ENCODE measurements at regions not wholly inside any gene's neighbourhood (a gene's known extent, or its start where the extent isn't known, plus 50 kb on each side); places are given as distances from the start of the nearest gene placed in this dataset.

DNA sequence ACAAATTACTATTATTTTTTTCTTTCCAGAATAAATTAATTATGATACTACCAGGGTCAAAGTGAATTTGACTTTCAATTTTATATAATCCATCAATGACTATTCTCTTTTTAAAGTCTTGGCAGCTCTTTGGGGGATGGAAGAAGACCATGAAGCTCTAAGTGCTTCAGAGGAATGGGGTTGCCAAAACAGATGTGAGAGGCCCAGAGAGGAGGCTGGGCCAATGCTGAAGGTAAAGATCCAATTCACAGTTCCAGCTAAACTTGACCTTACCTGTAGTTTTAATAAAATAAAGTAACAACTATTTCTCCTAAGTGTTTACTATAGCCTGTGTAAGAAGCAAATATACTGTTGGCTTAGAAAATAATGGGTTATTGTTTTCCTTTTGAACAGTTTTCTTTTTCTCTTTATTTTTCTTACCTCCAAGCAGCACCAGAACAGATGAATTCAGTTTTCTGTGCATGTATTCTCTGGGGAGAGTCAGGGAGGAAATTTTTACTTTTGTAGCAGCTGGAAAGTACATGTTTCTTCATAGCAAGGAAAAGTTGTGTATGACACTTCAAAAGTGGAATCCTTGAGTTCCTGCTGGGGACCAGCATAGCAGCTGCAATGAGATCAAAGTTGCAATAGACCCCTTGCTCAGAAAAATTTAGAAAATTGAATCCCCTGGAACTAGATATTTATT is 104.9 kb downstream of the CEP44 start:
- TF ChIP-seq FOS (IDR thresholded peaks at IDR 0.05; ENCODE audit: low read depth, low read length) = no peak
- TF ChIP-seq, protein P1, sequence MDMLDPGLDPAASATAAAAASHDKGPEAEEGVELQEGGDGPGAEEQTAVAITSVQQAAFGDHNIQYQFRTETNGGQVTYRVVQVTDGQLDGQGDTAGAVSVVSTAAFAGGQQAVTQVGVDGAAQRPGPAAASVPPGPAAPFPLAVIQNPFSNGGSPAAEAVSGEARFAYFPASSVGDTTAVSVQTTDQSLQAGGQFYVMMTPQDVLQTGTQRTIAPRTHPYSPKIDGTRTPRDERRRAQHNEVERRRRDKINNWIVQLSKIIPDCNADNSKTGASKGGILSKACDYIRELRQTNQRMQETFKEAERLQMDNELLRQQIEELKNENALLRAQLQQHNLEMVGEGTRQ (IDR thresholded peaks at IDR 0.05; ENCODE audit: low read depth, low read length) = no peak
- TF ChIP-seq, protein P2, sequence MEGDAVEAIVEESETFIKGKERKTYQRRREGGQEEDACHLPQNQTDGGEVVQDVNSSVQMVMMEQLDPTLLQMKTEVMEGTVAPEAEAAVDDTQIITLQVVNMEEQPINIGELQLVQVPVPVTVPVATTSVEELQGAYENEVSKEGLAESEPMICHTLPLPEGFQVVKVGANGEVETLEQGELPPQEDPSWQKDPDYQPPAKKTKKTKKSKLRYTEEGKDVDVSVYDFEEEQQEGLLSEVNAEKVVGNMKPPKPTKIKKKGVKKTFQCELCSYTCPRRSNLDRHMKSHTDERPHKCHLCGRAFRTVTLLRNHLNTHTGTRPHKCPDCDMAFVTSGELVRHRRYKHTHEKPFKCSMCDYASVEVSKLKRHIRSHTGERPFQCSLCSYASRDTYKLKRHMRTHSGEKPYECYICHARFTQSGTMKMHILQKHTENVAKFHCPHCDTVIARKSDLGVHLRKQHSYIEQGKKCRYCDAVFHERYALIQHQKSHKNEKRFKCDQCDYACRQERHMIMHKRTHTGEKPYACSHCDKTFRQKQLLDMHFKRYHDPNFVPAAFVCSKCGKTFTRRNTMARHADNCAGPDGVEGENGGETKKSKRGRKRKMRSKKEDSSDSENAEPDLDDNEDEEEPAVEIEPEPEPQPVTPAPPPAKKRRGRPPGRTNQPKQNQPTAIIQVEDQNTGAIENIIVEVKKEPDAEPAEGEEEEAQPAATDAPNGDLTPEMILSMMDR (conservative IDR thresholded peaks at IDR 0.05; ENCODE audit: low read depth, low read length) = no peak
- no peak for TF ChIP-seq RCOR1 (IDR thresholded peaks at IDR 0.05; ENCODE audit: insufficient replicate concordance, low read length)
- no peak for TF ChIP-seq MXI1 (IDR thresholded peaks at IDR 0.05; ENCODE audit: borderline replicate concordance, low read depth, low read length)
- no peak for TF ChIP-seq MAZ (IDR thresholded peaks at IDR 0.05; ENCODE audit: borderline replicate concordance, low read depth, low read length)
- TF ChIP-seq RFX5 (IDR thresholded peaks at IDR 0.05; ENCODE audit: low read depth, low read length) = no peak
- TF ChIP-seq CHD1 (IDR thresholded peaks at IDR 0.05; ENCODE audit: low read depth, low read length) = no peak
- TF ChIP-seq, protein P3, sequence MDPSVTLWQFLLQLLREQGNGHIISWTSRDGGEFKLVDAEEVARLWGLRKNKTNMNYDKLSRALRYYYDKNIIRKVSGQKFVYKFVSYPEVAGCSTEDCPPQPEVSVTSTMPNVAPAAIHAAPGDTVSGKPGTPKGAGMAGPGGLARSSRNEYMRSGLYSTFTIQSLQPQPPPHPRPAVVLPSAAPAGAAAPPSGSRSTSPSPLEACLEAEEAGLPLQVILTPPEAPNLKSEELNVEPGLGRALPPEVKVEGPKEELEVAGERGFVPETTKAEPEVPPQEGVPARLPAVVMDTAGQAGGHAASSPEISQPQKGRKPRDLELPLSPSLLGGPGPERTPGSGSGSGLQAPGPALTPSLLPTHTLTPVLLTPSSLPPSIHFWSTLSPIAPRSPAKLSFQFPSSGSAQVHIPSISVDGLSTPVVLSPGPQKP (IDR thresholded peaks at IDR 0.05; ENCODE audit: borderline replicate concordance, low read depth, low read length) = no peak
- no peak for TF ChIP-seq RAD21 (IDR thresholded peaks at IDR 0.05; ENCODE audit: low read length)
- no peak for TF ChIP-seq NFE2L2 (IDR thresholded peaks at IDR 0.05; ENCODE audit: low read depth, low read length)
- TF ChIP-seq CEBPB (IDR thresholded peaks at IDR 0.05; ENCODE audit: low read depth, low read length) = no peak
- no peak for TF ChIP-seq BHLHE40 (IDR thresholded peaks at IDR 0.05; ENCODE audit: low read depth, low read length)
- TF ChIP-seq SMC3 (IDR thresholded peaks at IDR 0.05; ENCODE audit: low read depth, low read length) = no peak
- TF ChIP-seq MAFK (IDR thresholded peaks at IDR 0.05; ENCODE audit: low read depth, low read length) = no peak
- no peak for TF ChIP-seq POLR2A (IDR thresholded peaks at IDR 0.05; ENCODE audit: low read depth, low read length)
- H2BK5ac ChIP-seq (ENCODE audit: low read depth, low read length, poor library complexity, severe bottlenecking) = no peak overlapping the region
- no peak overlapping the region for H4K91ac ChIP-seq (ENCODE audit: insufficient read depth, low read depth, low read length)
- intact Hi-C loops (cut with micrococcal nuclease) = no loop called here
- no peak overlapping the region for H3K18ac ChIP-seq (ENCODE audit: low read depth, low read length)
- no peak overlapping the region for H3K4ac ChIP-seq (ENCODE audit: low read depth, low read length)
- H3K4me1 ChIP-seq (ENCODE audit: control insufficient read depth, insufficient read depth, low read length) = no peaks in the 10 kb centered on the region
- no TSS peak for BruUV-seq (replicated peaks)
- H4K20me1 ChIP-seq (ENCODE audit: insufficient read depth, low read length) = no peaks in the 10 kb centered on the region
- H3K36me3 ChIP-seq (ENCODE audit: control insufficient read depth, insufficient read depth, low read length) = no peaks in the 10 kb centered on the region
- no peak overlapping the region for H4K8ac ChIP-seq (ENCODE audit: low read depth in 2 of 2, low read length in 2 of 2)
- dilution Hi-C loops (cut with HindIII; ENCODE audit: low sequenced_read_pairs, unreplicated experiment) = no loop called here
- no peaks in the 10 kb centered on the region for H3K79me1 ChIP-seq (ENCODE audit: low read depth in 1 of 2, low read length in 2 of 2)
- no peak overlapping the region for H3K4me2 ChIP-seq (ENCODE audit: low read depth, low read length)
- H2BK120ac ChIP-seq (ENCODE audit: low read depth, low read length) = no peak overlapping the region
- H2BK15ac ChIP-seq (ENCODE audit: low read depth, low read length) = no peak overlapping the region
- ChIA-PET CTCF (no interaction called here), POLR2A (ENCODE audit: unreplicated experiment) (no interaction called here)
- H3K9me3 ChIP-seq (ENCODE audit: control insufficient read depth, insufficient read depth, low read length) = no peaks in the 10 kb centered on the region
- H2AK5ac ChIP-seq (ENCODE audit: low read depth, low read length) = no peak overlapping the region
- H3K14ac ChIP-seq (replicated peaks; ENCODE audit: low read depth, low read length) = no peak overlapping the region
- H3K23ac ChIP-seq (ENCODE audit: low read depth, low read length) = no peak overlapping the region
- in situ Hi-C loops (cut with MboI; ENCODE audit: low sequenced_read_pairs) = no loop called here
- no peak overlapping the region for H4K5ac ChIP-seq (ENCODE audit: low read depth, low read length)
- no peak overlapping the region for H3K9ac ChIP-seq (ENCODE audit: low read depth, low read length)
- no peak overlapping the region for H3K56ac ChIP-seq (ENCODE audit: extremely low read depth, insufficient read depth, low read length)
- no peaks in the 10 kb centered on the region for H3K27me3 ChIP-seq (ENCODE audit: control insufficient read depth, insufficient read depth, low read length)
- H2AK9ac ChIP-seq (replicated peaks; ENCODE audit: low read depth, low read length, poor library complexity) = no peak overlapping the region
- no peak for DNase-seq
- H2BK20ac ChIP-seq (ENCODE audit: low read depth, low read length) = no peak overlapping the region
- H2AFZ ChIP-seq (replicated peaks; ENCODE audit: low read length, poor library complexity) = no peak overlapping the region
- H3K27ac ChIP-seq (ENCODE audit: insufficient read depth, low read length) = no peak overlapping the region
- ATAC-seq (ENCODE audit: low read depth) = no peak
- no peaks in the 10 kb centered on the region for H3K9me1 ChIP-seq (ENCODE audit: insufficient read depth, low read length)
- no peak overlapping the region for H3K4me3 ChIP-seq (ENCODE audit: insufficient read depth, low read depth, low read length)
